IMR-90 (cell line): ENCODE measurements at regions not wholly inside any gene's neighbourhood (a gene's known extent, or its start where the extent isn't known, plus 50 kb on each side); places are given as distances from the start of the nearest gene placed in this dataset.

Experiments
- ATAC-seq: fragments of 200-7000 bp; cut with Tn5 transposase; 2 replicates; pipeline ENCODE4 v1.9.1; 2020; ENCODE audit warnings: low read depth, mild to moderate bottlenecking, moderate library complexity
- BruUV-seq: library from RNA; stranded (reverse); fragments of 400-500 nt; replicated peaks from 2 replicates; lab custom pipeline; 2021; lab: Mats Ljungman, UMichigan
- CTCF ChIA-PET: fragments of 300-600 bp; formaldehyde crosslinking; extraction: SDS; loops from one replicate; lab custom pipeline; 2021; ENCODE audit warnings: antibody characterized with exemption; lab: Yijun Ruan, JAX
- POLR2A ChIA-PET: fragments of 300-600 bp; sonication (Branson Sonifier 250); formaldehyde crosslinking; loops from one replicate; lab custom pipeline; 2022; ENCODE audit warnings: antibody characterized with exemption; ENCODE audit not compliant: unreplicated experiment; lab: Charles Lee
- DNase-seq: peaks from one replicate; pipeline ENCODE4 v3.0.0; 2013
- H2AFZ ChIP-seq: replicated peaks from 2 replicates; pipeline ENCODE3; 2013; ENCODE audit warnings: low read length, mild to moderate bottlenecking; ENCODE audit not compliant: poor library complexity
- H2AK5ac ChIP-seq: 2 replicates; pipeline ENCODE4 v1.6.1; 2013; ENCODE audit warnings: low read depth, low read length, inconsistent platforms
- H2AK9ac ChIP-seq: replicated peaks from 2 replicates; pipeline ENCODE3; 2013; ENCODE audit warnings: mild to moderate bottlenecking, low read depth, low read length, moderate library complexity; ENCODE audit not compliant: poor library complexity
- H2BK120ac ChIP-seq: 2 replicates; pipeline ENCODE4 v1.6.1; 2013; ENCODE audit warnings: low read depth, low read length, inconsistent platforms
- H2BK15ac ChIP-seq: 3 replicates; pipeline ENCODE4 v1.6.1; 2013; ENCODE audit warnings: low read depth, low read length, inconsistent platforms
- H2BK20ac ChIP-seq: 2 replicates; pipeline ENCODE4 v1.6.1; 2013; ENCODE audit warnings: low read depth, mild to moderate bottlenecking, inconsistent platforms, low read length, moderate library complexity
- H2BK5ac ChIP-seq: 2 replicates; pipeline ENCODE4 v1.6.1; 2013; ENCODE audit warnings: mild to moderate bottlenecking, low read depth, low read length, inconsistent platforms; ENCODE audit not compliant: poor library complexity, severe bottlenecking
- H3K14ac ChIP-seq: replicated peaks from 2 replicates; pipeline ENCODE4 v1.6.1; 2013; ENCODE audit warnings: low read depth, low read length, inconsistent platforms
- H3K18ac ChIP-seq: 2 replicates; pipeline ENCODE4 v1.6.1; 2013; ENCODE audit warnings: low read depth, low read length, control low read depth
- H3K23ac ChIP-seq: 2 replicates; pipeline ENCODE4 v1.6.1; 2013; ENCODE audit warnings: low read depth, low read length, inconsistent platforms
- H3K27ac ChIP-seq: 2 replicates; pipeline ENCODE4 v1.5.1; 2013; ENCODE audit warnings: mild to moderate bottlenecking, control low read depth, low read length; ENCODE audit not compliant: insufficient read depth
- H3K27me3 ChIP-seq: 2 replicates; pipeline ENCODE4 v1.6.1; 2013; ENCODE audit warnings: low read length; ENCODE audit not compliant: control insufficient read depth, insufficient read depth
- H3K36me3 ChIP-seq: 2 replicates; pipeline ENCODE4 v1.6.1; 2013; ENCODE audit warnings: low read length, mixed read lengths; ENCODE audit not compliant: control insufficient read depth, insufficient read depth
- H3K4ac ChIP-seq: 2 replicates; pipeline ENCODE4 v1.6.1; 2013; ENCODE audit warnings: low read depth, low read length, inconsistent platforms
- H3K4me1 ChIP-seq: 2 replicates; pipeline ENCODE4 v1.6.1; 2013; ENCODE audit warnings: low read length, mixed read lengths; ENCODE audit not compliant: control insufficient read depth, insufficient read depth
- H3K4me2 ChIP-seq: 2 replicates; pipeline ENCODE4 v1.6.1; 2013; ENCODE audit warnings: low read depth, mild to moderate bottlenecking, control low read depth, low read length, moderate library complexity
- H3K4me3 ChIP-seq: 2 replicates; pipeline ENCODE4 v1.5.1; 2013; ENCODE audit warnings: low read depth, mild to moderate bottlenecking, control low read depth, low read length, moderate library complexity; ENCODE audit not compliant: insufficient read depth
- H3K56ac ChIP-seq: 2 replicates; pipeline ENCODE4 v1.6.1; 2013; ENCODE audit warnings: low read length, inconsistent platforms; ENCODE audit not compliant: insufficient read depth; ENCODE audit errors: extremely low read depth
- H3K79me1 ChIP-seq, 2 experiments: 2 replicates each; pipeline ENCODE4 v1.6.1; 2013; ENCODE audit warnings: low read length in 2 of 2, inconsistent platforms in 1 of 2, low read depth in 1 of 2
- H3K9ac ChIP-seq: 2 replicates; pipeline ENCODE4 v1.6.1; 2013; ENCODE audit warnings: low read depth, low read length, control low read depth
- H3K9me1 ChIP-seq: 2 replicates; pipeline ENCODE4 v1.6.1; 2013; ENCODE audit warnings: low read length, inconsistent platforms; ENCODE audit not compliant: insufficient read depth
- H3K9me3 ChIP-seq: 2 replicates; pipeline ENCODE4 v1.6.1; 2013; ENCODE audit warnings: low read length; ENCODE audit not compliant: control insufficient read depth, insufficient read depth
- H4K20me1 ChIP-seq: 2 replicates; pipeline ENCODE4 v1.6.1; 2013; ENCODE audit warnings: low read length, inconsistent platforms; ENCODE audit not compliant: insufficient read depth
- H4K5ac ChIP-seq: 2 replicates; pipeline ENCODE4 v1.6.1; 2013; ENCODE audit warnings: mild to moderate bottlenecking, low read depth, low read length, control low read depth
- H4K8ac ChIP-seq, 2 experiments: 2 replicates each; pipeline ENCODE4 v1.6.1; 2013; ENCODE audit warnings: low read depth in 2 of 2, low read length in 2 of 2, control low read depth in 1 of 2, inconsistent platforms in 1 of 2
- H4K91ac ChIP-seq: 2 replicates; pipeline ENCODE4 v1.6.1; 2013; ENCODE audit warnings: low read depth, low read length, inconsistent platforms; ENCODE audit not compliant: insufficient read depth
- BHLHE40 ChIP-seq: fragments of 150-350 bp; IDR thresholded peaks from 2 replicates; pipeline ENCODE4 v1.6.1; 2016; ENCODE audit warnings: mild to moderate bottlenecking, low read depth, low read length
- CEBPB ChIP-seq: IDR thresholded peaks from 2 replicates; pipeline ENCODE4 v1.6.1; 2012; ENCODE audit warnings: low read depth, low read length, improper control_type of control experiment
- CHD1 ChIP-seq: IDR thresholded peaks from 2 replicates; pipeline ENCODE4 v1.6.1; 2012; ENCODE audit warnings: low read depth, low read length, improper control_type of control experiment
- FOS ChIP-seq: fragments of 150-350 bp; IDR thresholded peaks from 2 replicates; pipeline ENCODE4 v1.6.1; 2016; ENCODE audit warnings: low read depth, low read length
- MAFK ChIP-seq: IDR thresholded peaks from 2 replicates; pipeline ENCODE4 v1.6.1; 2012; ENCODE audit warnings: low read depth, low read length, improper control_type of control experiment
- MAZ ChIP-seq: IDR thresholded peaks from 2 replicates; pipeline ENCODE4 v1.6.1; 2012; ENCODE audit warnings: low read depth, mild to moderate bottlenecking, low read length, improper control_type of control experiment, moderate library complexity, borderline replicate concordance
- NFE2L2 ChIP-seq: fragments of 150-350 bp; IDR thresholded peaks from 2 replicates; pipeline ENCODE4 v1.6.1; 2016; ENCODE audit warnings: low read depth, mild to moderate bottlenecking, low read length
- POLR2A ChIP-seq: IDR thresholded peaks from 2 replicates; pipeline ENCODE4 v1.6.1; 2012; ENCODE audit warnings: mild to moderate bottlenecking, low read depth, low read length
- RAD21 ChIP-seq: IDR thresholded peaks from 2 replicates; pipeline ENCODE4 v1.6.1; 2012; ENCODE audit warnings: low read length, improper control_type of control experiment
- RCOR1 ChIP-seq: IDR thresholded peaks from 2 replicates; pipeline ENCODE4 v1.6.1; 2012; ENCODE audit warnings: mild to moderate bottlenecking, low read length, improper control_type of control experiment; ENCODE audit not compliant: insufficient replicate concordance
- RFX5 ChIP-seq: IDR thresholded peaks from 2 replicates; pipeline ENCODE4 v1.8.0; 2012; ENCODE audit warnings: low read depth, mild to moderate bottlenecking, low read length, moderate library complexity
- SMC3 ChIP-seq: fragments of 150-350 bp; IDR thresholded peaks from 2 replicates; pipeline ENCODE4 v1.6.1; 2016; ENCODE audit warnings: low read depth, mild to moderate bottlenecking, antibody characterized with exemption, low read length, moderate library complexity
- USF2 ChIP-seq: fragments of 150-350 bp; IDR thresholded peaks from 2 replicates; pipeline ENCODE4 v1.6.1; 2017; ENCODE audit warnings: mild to moderate bottlenecking, antibody characterized with exemption, low read length, low read depth
- WGBS, 2 experiments: methylation state at CpG; one replicate each; pipeline versions ENCODE4 v1.1.5 to v1.1.7; 2013; ENCODE audit warnings: missing lambda C conversion rate in 2 of 2; ENCODE audit not compliant: insufficient read length in 1 of 2; ENCODE audit errors: extremely low coverage in 2 of 2; 5-methylcytosine and 5-hydroxymethylcytosine counted together
- dilution Hi-C: fragments of 300-500 bp; cut with HindIII; formaldehyde crosslinking; loops from one replicate; pipeline ENCODE4 v1.14.3; 2018; ENCODE audit warnings: low sequenced_read_pairs; ENCODE audit not compliant: unreplicated experiment
- in situ Hi-C: fragments of 300-500 bp; cut with MboI; formaldehyde crosslinking; loops from 3 replicates; pipeline ENCODE4 v1.14.3; 2019; ENCODE audit warnings: low sequenced_read_pairs, inconsistent platforms, mixed read lengths
- intact Hi-C: fragments of 100-400 bp; cut with micrococcal nuclease; formaldehyde crosslinking; loops from 2 replicates; pipeline ENCODE4 v1.10.0; 2022
- TF ChIP-seq, protein P1 (sequence below): conservative IDR thresholded peaks from 2 replicates; pipeline ENCODE4 v1.5.1; 2012; ENCODE audit warnings: mild to moderate bottlenecking, low read depth, low read length, improper control_type of control experiment

DNA sequence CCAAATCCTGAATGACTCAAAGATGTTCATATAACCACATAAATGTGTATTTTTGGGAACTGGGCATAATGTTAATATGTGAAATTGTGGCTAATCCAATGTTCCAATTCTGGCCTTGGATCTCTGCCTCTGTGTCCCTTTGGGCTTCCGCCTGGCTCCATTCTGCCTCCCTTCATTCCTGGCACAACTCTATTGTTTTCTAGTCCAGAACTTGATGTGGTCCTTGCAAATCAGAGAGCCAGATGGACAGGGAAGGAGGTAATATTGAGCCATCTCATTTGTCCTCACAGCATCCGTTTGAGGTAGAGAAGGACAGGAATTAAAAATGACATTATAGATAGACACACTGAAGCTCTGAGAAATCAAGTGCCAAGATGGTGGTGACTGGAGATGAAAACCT lies 355.7 kb upstream of the TBL1XR1 start:
- H3K18ac ChIP-seq: no peak overlapping the region
- ATAC-seq: no peak
- H3K79me1 ChIP-seq: no peaks in the 10 kb centered on the region
- H3K4me1 ChIP-seq: peaks cover 2% of the 10 kb centered on the region
- POLR2A ChIA-PET: no interaction called here
- no peaks in the 10 kb centered on the region for H3K36me3 ChIP-seq
- H4K8ac ChIP-seq: no peak overlapping the region
- no peak for DNase-seq
- no peak overlapping the region for H3K4me2 ChIP-seq
- no TSS peak for BruUV-seq
- in situ Hi-C loops (no loop called here), dilution Hi-C loops (no loop called here), intact Hi-C loops (no loop called here)
- H4K5ac ChIP-seq: no peak overlapping the region
- no peaks in the 10 kb centered on the region for H3K9me3 ChIP-seq
- no peak overlapping the region for H3K14ac ChIP-seq
- H3K9ac ChIP-seq: no peak overlapping the region
- H3K4ac ChIP-seq: no peak overlapping the region
- CTCF ChIA-PET: no interaction called here
- no peak overlapping the region for H2AFZ ChIP-seq
- H2BK15ac ChIP-seq: no peak overlapping the region
- no peak overlapping the region for H2BK5ac ChIP-seq
- no peak overlapping the region for H2BK120ac ChIP-seq
- H4K20me1 ChIP-seq: no peaks in the 10 kb centered on the region
- H3K27ac ChIP-seq: no peak overlapping the region
- H3K9me1 ChIP-seq: no peaks in the 10 kb centered on the region
- no peaks in the 10 kb centered on the region for H3K27me3 ChIP-seq
- H2AK5ac ChIP-seq: no peak overlapping the region
- TF ChIP-seq RCOR1: no peak
- no peak for TF ChIP-seq BHLHE40
- no peak for TF ChIP-seq MAFK
- no peak for TF ChIP-seq RAD21
- no peak for TF ChIP-seq NFE2L2
- no peak for TF ChIP-seq FOS
- no peak for TF ChIP-seq SMC3
- TF ChIP-seq CHD1: no peak
- TF ChIP-seq RFX5: no peak
- no peak for TF ChIP-seq CEBPB
- TF ChIP-seq MAZ: no peak
- TF ChIP-seq, protein P1, sequence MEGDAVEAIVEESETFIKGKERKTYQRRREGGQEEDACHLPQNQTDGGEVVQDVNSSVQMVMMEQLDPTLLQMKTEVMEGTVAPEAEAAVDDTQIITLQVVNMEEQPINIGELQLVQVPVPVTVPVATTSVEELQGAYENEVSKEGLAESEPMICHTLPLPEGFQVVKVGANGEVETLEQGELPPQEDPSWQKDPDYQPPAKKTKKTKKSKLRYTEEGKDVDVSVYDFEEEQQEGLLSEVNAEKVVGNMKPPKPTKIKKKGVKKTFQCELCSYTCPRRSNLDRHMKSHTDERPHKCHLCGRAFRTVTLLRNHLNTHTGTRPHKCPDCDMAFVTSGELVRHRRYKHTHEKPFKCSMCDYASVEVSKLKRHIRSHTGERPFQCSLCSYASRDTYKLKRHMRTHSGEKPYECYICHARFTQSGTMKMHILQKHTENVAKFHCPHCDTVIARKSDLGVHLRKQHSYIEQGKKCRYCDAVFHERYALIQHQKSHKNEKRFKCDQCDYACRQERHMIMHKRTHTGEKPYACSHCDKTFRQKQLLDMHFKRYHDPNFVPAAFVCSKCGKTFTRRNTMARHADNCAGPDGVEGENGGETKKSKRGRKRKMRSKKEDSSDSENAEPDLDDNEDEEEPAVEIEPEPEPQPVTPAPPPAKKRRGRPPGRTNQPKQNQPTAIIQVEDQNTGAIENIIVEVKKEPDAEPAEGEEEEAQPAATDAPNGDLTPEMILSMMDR: no peak
- no peak for TF ChIP-seq POLR2A
- no peak for TF ChIP-seq USF2
- WGBS, 2 experiments: no CpG with 5 or more reads among the region's 2 CpGs
- no peak overlapping the region for H2BK20ac ChIP-seq
- H3K56ac ChIP-seq: no peak overlapping the region
- no peak overlapping the region for H3K4me3 ChIP-seq
- H4K91ac ChIP-seq: no peak overlapping the region
- no peak overlapping the region for H2AK9ac ChIP-seq
- H3K23ac ChIP-seq: no peak overlapping the region
